ENCODE measurements at regions not wholly inside any gene's neighbourhood (a gene's known extent, or its start where the extent isn't known, plus 50 kb on each side); places are given as distances from the start of the nearest gene placed in this dataset.

DNA sequence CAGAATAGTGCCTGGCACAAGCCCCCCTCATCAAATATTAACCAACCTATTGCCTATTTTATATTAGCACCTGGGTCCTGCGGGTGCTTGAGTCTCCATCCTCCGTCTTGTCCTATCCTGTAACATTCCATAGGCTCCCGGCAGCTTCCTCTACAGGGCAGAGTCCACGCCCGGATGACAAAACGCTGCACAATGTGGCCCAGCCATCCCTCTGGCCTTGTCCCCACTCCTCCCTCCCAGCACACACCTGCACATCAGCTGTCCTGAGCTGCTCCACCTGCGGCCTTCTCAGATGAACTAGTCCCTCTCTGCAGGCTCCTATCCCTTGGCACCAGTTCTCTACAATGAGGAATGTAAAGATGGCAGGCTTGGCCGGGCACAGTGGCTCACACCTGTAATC is 153.5 kb upstream of the PDE1C start:
- no peak for TF ChIP-seq POLR2A (IDR thresholded peaks at IDR 0.05)
- TF ChIP-seq, protein P1, sequence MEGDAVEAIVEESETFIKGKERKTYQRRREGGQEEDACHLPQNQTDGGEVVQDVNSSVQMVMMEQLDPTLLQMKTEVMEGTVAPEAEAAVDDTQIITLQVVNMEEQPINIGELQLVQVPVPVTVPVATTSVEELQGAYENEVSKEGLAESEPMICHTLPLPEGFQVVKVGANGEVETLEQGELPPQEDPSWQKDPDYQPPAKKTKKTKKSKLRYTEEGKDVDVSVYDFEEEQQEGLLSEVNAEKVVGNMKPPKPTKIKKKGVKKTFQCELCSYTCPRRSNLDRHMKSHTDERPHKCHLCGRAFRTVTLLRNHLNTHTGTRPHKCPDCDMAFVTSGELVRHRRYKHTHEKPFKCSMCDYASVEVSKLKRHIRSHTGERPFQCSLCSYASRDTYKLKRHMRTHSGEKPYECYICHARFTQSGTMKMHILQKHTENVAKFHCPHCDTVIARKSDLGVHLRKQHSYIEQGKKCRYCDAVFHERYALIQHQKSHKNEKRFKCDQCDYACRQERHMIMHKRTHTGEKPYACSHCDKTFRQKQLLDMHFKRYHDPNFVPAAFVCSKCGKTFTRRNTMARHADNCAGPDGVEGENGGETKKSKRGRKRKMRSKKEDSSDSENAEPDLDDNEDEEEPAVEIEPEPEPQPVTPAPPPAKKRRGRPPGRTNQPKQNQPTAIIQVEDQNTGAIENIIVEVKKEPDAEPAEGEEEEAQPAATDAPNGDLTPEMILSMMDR (IDR thresholded peaks at IDR 0.05): no peak
